IMR-90 (cell line): ENCODE measurements at regions not wholly inside any gene's neighbourhood (a gene's known extent, or its start where the extent isn't known, plus 50 kb on each side); places are given as distances from the start of the nearest gene placed in this dataset.

Experiments
- CEBPB ChIP-seq: IDR thresholded peaks from 2 replicates; pipeline ENCODE4 v1.6.1; 2012; ENCODE audit warnings: low read depth, low read length, improper control_type of control experiment
- CTCF ChIP-seq: conservative IDR thresholded peaks from 2 replicates; pipeline ENCODE4 v1.5.1; 2012; ENCODE audit warnings: mild to moderate bottlenecking, low read depth, low read length, improper control_type of control experiment
- MAFK ChIP-seq: IDR thresholded peaks from 2 replicates; pipeline ENCODE4 v1.6.1; 2012; ENCODE audit warnings: low read depth, low read length, improper control_type of control experiment
- POLR2A ChIP-seq: IDR thresholded peaks from 2 replicates; pipeline ENCODE4 v1.6.1; 2012; ENCODE audit warnings: mild to moderate bottlenecking, low read depth, low read length
- RAD21 ChIP-seq: IDR thresholded peaks from 2 replicates; pipeline ENCODE4 v1.6.1; 2012; ENCODE audit warnings: low read length, improper control_type of control experiment
- SMC3 ChIP-seq: fragments of 150-350 bp; IDR thresholded peaks from 2 replicates; pipeline ENCODE4 v1.6.1; 2016; ENCODE audit warnings: low read depth, mild to moderate bottlenecking, antibody characterized with exemption, low read length, moderate library complexity

GRCh38 chr12:115771065-115771464, 506.4 kb downstream of the MED13L start:
- TF ChIP-seq POLR2A (no peak), CTCF (no peak), MAFK (no peak), RAD21 (no peak), CEBPB (no peak), SMC3 (no peak)
